ENCODE measurements at regions not wholly inside any gene's neighbourhood (a gene's known extent, or its start where the extent isn't known, plus 50 kb on each side); places are given as distances from the start of the nearest gene placed in this dataset.

DNA sequence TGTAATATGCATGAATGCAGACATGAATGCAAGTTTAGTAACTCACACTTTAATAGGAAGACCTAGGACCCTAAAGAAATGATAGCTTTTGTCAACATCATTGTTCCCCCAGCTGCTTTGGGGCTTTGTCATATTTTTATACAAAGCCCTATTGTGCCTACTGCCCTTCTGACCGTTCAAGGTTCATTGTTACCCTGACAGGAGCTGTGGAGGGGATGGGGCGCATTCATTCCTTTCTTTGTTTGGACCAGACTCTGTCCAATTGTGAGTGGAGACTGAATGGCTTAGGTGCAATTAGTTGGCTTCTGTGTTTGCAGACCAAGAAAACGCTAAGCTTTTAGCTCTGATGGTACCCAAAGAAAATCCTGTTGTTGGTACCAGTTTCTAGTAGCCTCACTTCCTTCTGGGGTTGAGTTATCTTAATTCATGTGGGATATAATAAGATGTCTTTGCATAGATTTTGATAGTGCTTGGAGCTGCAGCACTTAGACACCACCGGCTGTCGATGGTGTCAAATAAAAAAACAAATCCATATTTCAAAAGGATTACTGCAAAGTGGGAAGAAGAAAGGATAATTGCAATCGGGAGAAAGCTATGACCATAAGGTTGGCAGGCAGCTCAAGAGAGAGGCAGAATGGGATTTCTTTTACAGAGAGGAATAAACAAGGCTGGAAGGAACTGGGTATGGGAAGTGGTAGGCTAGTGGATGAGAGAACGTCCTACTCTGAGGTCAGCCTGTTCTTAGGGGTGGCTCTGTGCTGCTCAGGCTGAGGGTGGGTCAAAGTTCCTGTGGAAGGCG is 133.9 kb upstream of the TMTC4 start:
- no peak for TF ChIP-seq MAFK (IDR thresholded peaks at IDR 0.05; ENCODE audit: low read depth, low read length)
- TF ChIP-seq, protein P1, sequence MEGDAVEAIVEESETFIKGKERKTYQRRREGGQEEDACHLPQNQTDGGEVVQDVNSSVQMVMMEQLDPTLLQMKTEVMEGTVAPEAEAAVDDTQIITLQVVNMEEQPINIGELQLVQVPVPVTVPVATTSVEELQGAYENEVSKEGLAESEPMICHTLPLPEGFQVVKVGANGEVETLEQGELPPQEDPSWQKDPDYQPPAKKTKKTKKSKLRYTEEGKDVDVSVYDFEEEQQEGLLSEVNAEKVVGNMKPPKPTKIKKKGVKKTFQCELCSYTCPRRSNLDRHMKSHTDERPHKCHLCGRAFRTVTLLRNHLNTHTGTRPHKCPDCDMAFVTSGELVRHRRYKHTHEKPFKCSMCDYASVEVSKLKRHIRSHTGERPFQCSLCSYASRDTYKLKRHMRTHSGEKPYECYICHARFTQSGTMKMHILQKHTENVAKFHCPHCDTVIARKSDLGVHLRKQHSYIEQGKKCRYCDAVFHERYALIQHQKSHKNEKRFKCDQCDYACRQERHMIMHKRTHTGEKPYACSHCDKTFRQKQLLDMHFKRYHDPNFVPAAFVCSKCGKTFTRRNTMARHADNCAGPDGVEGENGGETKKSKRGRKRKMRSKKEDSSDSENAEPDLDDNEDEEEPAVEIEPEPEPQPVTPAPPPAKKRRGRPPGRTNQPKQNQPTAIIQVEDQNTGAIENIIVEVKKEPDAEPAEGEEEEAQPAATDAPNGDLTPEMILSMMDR (conservative IDR thresholded peaks at IDR 0.05; ENCODE audit: low read depth, low read length), result no peak
